ENCODE measurements at regions not wholly inside any gene's neighbourhood (a gene's known extent, or its start where the extent isn't known, plus 50 kb on each side); places are given as distances from the start of the nearest gene placed in this dataset.

- TF ChIP-seq CTCF (IDR thresholded peaks at IDR 0.05) = no peak
- TF ChIP-seq POLR2A (IDR thresholded peaks at IDR 0.05) = no peak
- no peak for TF ChIP-seq POLR2AphosphoS5 (IDR thresholded peaks at IDR 0.05)
Observed at GRCh38 chr7:41399171-41399570, 303.7 kb downstream of the INHBA start.

Data from breast epithelium (tissue), 3 donors.